ENCODE measurements at regions not wholly inside any gene's neighbourhood (a gene's known extent, or its start where the extent isn't known, plus 50 kb on each side); places are given as distances from the start of the nearest gene placed in this dataset.

- TF ChIP-seq, protein P1, sequence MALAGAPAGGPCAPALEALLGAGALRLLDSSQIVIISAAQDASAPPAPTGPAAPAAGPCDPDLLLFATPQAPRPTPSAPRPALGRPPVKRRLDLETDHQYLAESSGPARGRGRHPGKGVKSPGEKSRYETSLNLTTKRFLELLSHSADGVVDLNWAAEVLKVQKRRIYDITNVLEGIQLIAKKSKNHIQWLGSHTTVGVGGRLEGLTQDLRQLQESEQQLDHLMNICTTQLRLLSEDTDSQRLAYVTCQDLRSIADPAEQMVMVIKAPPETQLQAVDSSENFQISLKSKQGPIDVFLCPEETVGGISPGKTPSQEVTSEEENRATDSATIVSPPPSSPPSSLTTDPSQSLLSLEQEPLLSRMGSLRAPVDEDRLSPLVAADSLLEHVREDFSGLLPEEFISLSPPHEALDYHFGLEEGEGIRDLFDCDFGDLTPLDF (CRISPR knock-in tag; IDR thresholded peaks at IDR 0.05): no peak
- TF ChIP-seq KAT7 (CRISPR knock-in tag; IDR thresholded peaks at IDR 0.05; ENCODE audit: borderline replicate concordance) (no peak), JAZF1 (CRISPR knock-in tag; IDR thresholded peaks at IDR 0.05) (no peak), OVOL2 (CRISPR knock-in tag; IDR thresholded peaks at IDR 0.05; ENCODE audit: borderline replicate concordance) (no peak), MAX (CRISPR knock-in tag; IDR thresholded peaks at IDR 0.05) (no peak), ZNF219 (CRISPR knock-in tag; IDR thresholded peaks at IDR 0.05; ENCODE audit: borderline replicate concordance) (no peak), HMGXB4 (CRISPR knock-in tag; IDR thresholded peaks at IDR 0.05) (no peak), IRF2 (CRISPR knock-in tag; IDR thresholded peaks at IDR 0.05; ENCODE audit: borderline replicate concordance, low read depth) (no peak), ZNF671 (CRISPR knock-in tag; IDR thresholded peaks at IDR 0.05) (no peak), CBFB (CRISPR knock-in tag; IDR thresholded peaks at IDR 0.05; ENCODE audit: low read depth) (no peak), ZNF423 (CRISPR knock-in tag; IDR thresholded peaks at IDR 0.05) (no peak), SP1 (CRISPR knock-in tag; conservative IDR thresholded peaks at IDR 0.05) (no peak)
- TF ChIP-seq, protein P2, sequence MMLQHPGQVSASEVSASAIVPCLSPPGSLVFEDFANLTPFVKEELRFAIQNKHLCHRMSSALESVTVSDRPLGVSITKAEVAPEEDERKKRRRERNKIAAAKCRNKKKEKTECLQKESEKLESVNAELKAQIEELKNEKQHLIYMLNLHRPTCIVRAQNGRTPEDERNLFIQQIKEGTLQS (CRISPR knock-in tag; conservative IDR thresholded peaks at IDR 0.05): no peak
- TF ChIP-seq, protein P3, sequence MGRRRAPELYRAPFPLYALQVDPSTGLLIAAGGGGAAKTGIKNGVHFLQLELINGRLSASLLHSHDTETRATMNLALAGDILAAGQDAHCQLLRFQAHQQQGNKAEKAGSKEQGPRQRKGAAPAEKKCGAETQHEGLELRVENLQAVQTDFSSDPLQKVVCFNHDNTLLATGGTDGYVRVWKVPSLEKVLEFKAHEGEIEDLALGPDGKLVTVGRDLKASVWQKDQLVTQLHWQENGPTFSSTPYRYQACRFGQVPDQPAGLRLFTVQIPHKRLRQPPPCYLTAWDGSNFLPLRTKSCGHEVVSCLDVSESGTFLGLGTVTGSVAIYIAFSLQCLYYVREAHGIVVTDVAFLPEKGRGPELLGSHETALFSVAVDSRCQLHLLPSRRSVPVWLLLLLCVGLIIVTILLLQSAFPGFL (CRISPR knock-in tag; IDR thresholded peaks at IDR 0.05; ENCODE audit: borderline replicate concordance): no peak
Measured at GRCh38 chr6:23316131-23316530, 746.8 kb downstream of the HDGFL1 start (continued).

DNA sequence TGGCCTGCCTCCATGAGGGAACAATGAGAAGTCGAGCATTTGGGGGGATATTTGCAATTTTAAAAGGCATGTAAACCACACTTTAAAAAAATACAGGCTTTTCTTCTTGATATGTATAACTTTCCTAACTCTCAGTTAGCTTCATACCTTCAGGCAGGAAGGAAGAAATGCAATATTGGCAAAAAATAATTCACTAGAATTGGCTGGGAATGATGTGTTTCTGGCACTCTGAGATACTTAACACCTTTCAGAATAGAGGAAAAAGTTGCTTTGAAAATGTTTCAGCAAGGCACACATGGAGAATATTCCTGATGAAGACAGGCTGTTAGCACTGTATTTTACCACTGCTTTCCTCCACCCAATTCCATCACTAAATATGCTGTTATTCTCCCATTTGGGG lies 747.6 kb downstream of the HDGFL1 start:
- no peak for TF ChIP-seq MAX (CRISPR knock-in tag; IDR thresholded peaks at IDR 0.05)
- TF ChIP-seq FOXP1 (CRISPR knock-in tag; IDR thresholded peaks at IDR 0.05; ENCODE audit: borderline replicate concordance): no peak
- TF ChIP-seq, protein P4, sequence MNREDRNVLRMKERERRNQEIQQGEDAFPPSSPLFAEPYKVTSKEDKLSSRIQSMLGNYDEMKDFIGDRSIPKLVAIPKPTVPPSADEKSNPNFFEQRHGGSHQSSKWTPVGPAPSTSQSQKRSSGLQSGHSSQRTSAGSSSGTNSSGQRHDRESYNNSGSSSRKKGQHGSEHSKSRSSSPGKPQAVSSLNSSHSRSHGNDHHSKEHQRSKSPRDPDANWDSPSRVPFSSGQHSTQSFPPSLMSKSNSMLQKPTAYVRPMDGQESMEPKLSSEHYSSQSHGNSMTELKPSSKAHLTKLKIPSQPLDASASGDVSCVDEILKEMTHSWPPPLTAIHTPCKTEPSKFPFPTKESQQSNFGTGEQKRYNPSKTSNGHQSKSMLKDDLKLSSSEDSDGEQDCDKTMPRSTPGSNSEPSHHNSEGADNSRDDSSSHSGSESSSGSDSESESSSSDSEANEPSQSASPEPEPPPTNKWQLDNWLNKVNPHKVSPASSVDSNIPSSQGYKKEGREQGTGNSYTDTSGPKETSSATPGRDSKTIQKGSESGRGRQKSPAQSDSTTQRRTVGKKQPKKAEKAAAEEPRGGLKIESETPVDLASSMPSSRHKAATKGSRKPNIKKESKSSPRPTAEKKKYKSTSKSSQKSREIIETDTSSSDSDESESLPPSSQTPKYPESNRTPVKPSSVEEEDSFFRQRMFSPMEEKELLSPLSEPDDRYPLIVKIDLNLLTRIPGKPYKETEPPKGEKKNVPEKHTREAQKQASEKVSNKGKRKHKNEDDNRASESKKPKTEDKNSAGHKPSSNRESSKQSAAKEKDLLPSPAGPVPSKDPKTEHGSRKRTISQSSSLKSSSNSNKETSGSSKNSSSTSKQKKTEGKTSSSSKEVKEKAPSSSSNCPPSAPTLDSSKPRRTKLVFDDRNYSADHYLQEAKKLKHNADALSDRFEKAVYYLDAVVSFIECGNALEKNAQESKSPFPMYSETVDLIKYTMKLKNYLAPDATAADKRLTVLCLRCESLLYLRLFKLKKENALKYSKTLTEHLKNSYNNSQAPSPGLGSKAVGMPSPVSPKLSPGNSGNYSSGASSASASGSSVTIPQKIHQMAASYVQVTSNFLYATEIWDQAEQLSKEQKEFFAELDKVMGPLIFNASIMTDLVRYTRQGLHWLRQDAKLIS (CRISPR knock-in tag; IDR thresholded peaks at IDR 0.05; ENCODE audit: borderline replicate concordance): no peak
- no peak for TF ChIP-seq NR1H2 (CRISPR knock-in tag; IDR thresholded peaks at IDR 0.05)
- no peak for TF ChIP-seq ZMAT4 (CRISPR knock-in tag; IDR thresholded peaks at IDR 0.05)
- TF ChIP-seq ELF4 (CRISPR knock-in tag; IDR thresholded peaks at IDR 0.05; ENCODE audit: low read depth): no peak
- no peak for TF ChIP-seq IRF2 (CRISPR knock-in tag; IDR thresholded peaks at IDR 0.05; ENCODE audit: borderline replicate concordance, low read depth)
- TF ChIP-seq CREB1 (CRISPR knock-in tag; IDR thresholded peaks at IDR 0.05): no peak
- TF ChIP-seq, protein P2 (CRISPR knock-in tag; conservative IDR thresholded peaks at IDR 0.05): no peak
- no peak for TF ChIP-seq NR3C1 (CRISPR knock-in tag; conservative IDR thresholded peaks at IDR 0.05; ENCODE audit: low read depth)
- no peak for TF ChIP-seq SMAD3 (CRISPR knock-in tag; IDR thresholded peaks at IDR 0.05; ENCODE audit: borderline replicate concordance)
- no peak for TF ChIP-seq ZBTB21 (CRISPR knock-in tag; IDR thresholded peaks at IDR 0.05; ENCODE audit: borderline replicate concordance)
- no peak for TF ChIP-seq SP1 (CRISPR knock-in tag; conservative IDR thresholded peaks at IDR 0.05)
- no peak for TF ChIP-seq EMX1 (CRISPR knock-in tag; IDR thresholded peaks at IDR 0.05)
- DNase-seq (ENCODE audit: low spot score): no peak
- peaks cover 7% of the 10 kb centered on the region for H3K4me1 Mint-ChIP-seq
- H3K4me3 Mint-ChIP-seq: no peak overlapping the region
- H3K36me3 Mint-ChIP-seq: no peaks in the 10 kb centered on the region
- H3K27ac Mint-ChIP-seq: no peak overlapping the region
- ChIA-PET CTCF (no interaction called here), POLR2A (no interaction called here)
- no peaks in the 10 kb centered on the region for H3K9me3 Mint-ChIP-seq
- no peaks in the 10 kb centered on the region; the same call in 1 of the 2 replicates for H3K27me3 Mint-ChIP-seq (ENCODE audit: low read depth)
- no peak for ATAC-seq
